ENCODE measurements at regions not wholly inside any gene's neighbourhood (a gene's known extent, or its start where the extent isn't known, plus 50 kb on each side); places are given as distances from the start of the nearest gene placed in this dataset.

- TF ChIP-seq JUN (CRISPR knock-in tag; IDR thresholded peaks at IDR 0.05) (no peak), ATF6 (CRISPR knock-in tag; IDR thresholded peaks at IDR 0.05) (no peak), GABPB1 (CRISPR knock-in tag; IDR thresholded peaks at IDR 0.05) (no peak), CTCF (IDR thresholded peaks at IDR 0.05) (no peak), CREM (CRISPR knock-in tag; IDR thresholded peaks at IDR 0.05) (no peak), ZNF532 (CRISPR knock-in tag; IDR thresholded peaks at IDR 0.05; ENCODE audit: borderline replicate concordance) (no peak), NFYB (CRISPR knock-in tag; conservative IDR thresholded peaks at IDR 0.05; ENCODE audit: low read depth) (no peak), ARID4B (CRISPR knock-in tag; IDR thresholded peaks at IDR 0.05; ENCODE audit: borderline replicate concordance) (no peak), FOXJ3 (CRISPR knock-in tag; IDR thresholded peaks at IDR 0.05; ENCODE audit: borderline replicate concordance) (no peak), NR2C2 (CRISPR knock-in tag; IDR thresholded peaks at IDR 0.05) (no peak), ZNF121 (CRISPR knock-in tag; IDR thresholded peaks at IDR 0.05) (no peak), ZNF317 (CRISPR knock-in tag; IDR thresholded peaks at IDR 0.05; ENCODE audit: borderline replicate concordance, low read depth) (no peak), MAX (CRISPR knock-in tag; IDR thresholded peaks at IDR 0.05) (no peak), NR1H2 (CRISPR knock-in tag; IDR thresholded peaks at IDR 0.05) (no peak)
Measured at GRCh38 chr3:96584066-96584465, 230.3 kb upstream of the EPHA6 start.

Measured in WTC11 (cell line).